ENCODE measurements at regions not wholly inside any gene's neighbourhood (a gene's known extent, or its start where the extent isn't known, plus 50 kb on each side); places are given as distances from the start of the nearest gene placed in this dataset.
"Not testable (repeated sequence)": the region's sequence is repeated elsewhere in the genome, so short reads cannot be mapped to it uniquely, and the experiment has no call there.

DNA sequence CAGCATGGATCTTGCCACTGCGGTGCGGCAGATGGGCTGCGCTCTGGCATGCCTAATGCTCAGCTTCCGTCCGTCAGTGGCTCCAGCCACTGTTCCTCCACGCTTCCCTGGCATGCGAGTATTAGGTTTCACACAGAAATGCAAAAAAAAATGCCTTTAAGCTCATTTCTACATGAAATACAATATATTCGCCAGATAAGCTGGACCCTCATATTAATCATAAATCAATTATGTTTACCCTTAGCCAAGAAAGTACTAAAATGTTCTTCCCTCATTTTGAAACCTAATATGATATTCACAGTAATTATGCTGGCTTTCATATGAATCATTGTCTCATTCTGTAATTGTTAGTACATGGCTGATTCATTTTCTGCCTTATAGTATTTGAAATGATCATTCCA is 115.5 kb upstream of the FAM241A start:
- H3K27me3 ChIP-seq (ENCODE audit: insufficient read depth, insufficient read length) = no peaks in the 10 kb centered on the region
- H3K9me3 ChIP-seq (ENCODE audit: insufficient read depth, low read length) = no peaks in the 10 kb centered on the region
- no peak overlapping the region for H3K4me3 ChIP-seq (ENCODE audit: insufficient read length, low read depth)
- no peaks in the 10 kb centered on the region for H3K36me3 ChIP-seq (ENCODE audit: insufficient read depth, insufficient read length, low read length)
- TF ChIP-seq YY1 (IDR thresholded peaks at IDR 0.05; ENCODE audit: insufficient read depth, insufficient read length) (no peak), SUZ12 (IDR thresholded peaks at IDR 0.05; ENCODE audit: extremely low read depth, insufficient read depth, insufficient read length) (no peak), ZNF274 (IDR thresholded peaks at IDR 0.05; ENCODE audit: low read depth, low read length) (no peak)
- H3K9ac ChIP-seq (ENCODE audit: insufficient read length, low read depth) = no peak overlapping the region
- no peak for DNase-seq (ENCODE audit: low read depth, low spot score)
- H3K4me1 ChIP-seq (ENCODE audit: insufficient read depth, insufficient read length) = no peaks in the 10 kb centered on the region

GRCh38 chr4:112031712-112032328 is 113.4 kb upstream of the FAM241A start:
- no peak for TF ChIP-seq YY1 (IDR thresholded peaks at IDR 0.05; ENCODE audit: insufficient read depth, insufficient read length)
- TF ChIP-seq SUZ12 (IDR thresholded peaks at IDR 0.05; ENCODE audit: extremely low read depth, insufficient read depth, insufficient read length) = no peak
- TF ChIP-seq ZNF274 (IDR thresholded peaks at IDR 0.05; ENCODE audit: low read depth, low read length) = no peak
- H3K4me3 ChIP-seq (ENCODE audit: insufficient read length, low read depth) = no peak overlapping the region
- H3K9ac ChIP-seq (ENCODE audit: insufficient read length, low read depth) = no peak overlapping the region
- H3K36me3 ChIP-seq (ENCODE audit: insufficient read depth, insufficient read length, low read length) = no peaks in the 10 kb centered on the region
- H3K27me3 ChIP-seq (ENCODE audit: insufficient read depth, insufficient read length) = no peaks in the 10 kb centered on the region
- H3K4me1 ChIP-seq (ENCODE audit: insufficient read depth, insufficient read length) = no peaks in the 10 kb centered on the region
- no peaks in the 10 kb centered on the region for H3K9me3 ChIP-seq (ENCODE audit: insufficient read depth, low read length)
- no peak for DNase-seq (ENCODE audit: low read depth, low spot score)

DNA sequence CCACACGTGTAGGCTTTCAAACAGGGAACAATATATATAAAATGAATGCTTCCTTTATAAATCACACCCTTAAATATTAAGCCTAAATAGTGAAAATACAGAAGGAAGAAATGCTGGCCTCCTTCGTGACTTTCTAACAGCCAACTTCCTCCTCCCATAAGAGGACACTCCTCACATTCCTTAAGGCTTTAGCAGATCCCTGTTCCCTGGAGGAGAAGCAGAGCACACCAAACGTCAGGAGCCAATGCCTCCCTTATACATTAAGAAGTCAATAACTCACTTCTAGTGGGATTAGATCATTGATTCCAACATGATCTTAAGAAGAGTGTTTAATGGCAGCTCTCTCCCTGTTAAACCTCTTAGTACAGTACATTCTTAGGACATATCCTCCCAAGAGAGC is 108.4 kb upstream of the FAM241A start:
- H3K9ac ChIP-seq (ENCODE audit: insufficient read length, low read depth) = no peak overlapping the region
- TF ChIP-seq ZNF274 (IDR thresholded peaks at IDR 0.05; ENCODE audit: low read depth, low read length) (no peak), YY1 (IDR thresholded peaks at IDR 0.05; ENCODE audit: insufficient read depth, insufficient read length) (no peak), SUZ12 (IDR thresholded peaks at IDR 0.05; ENCODE audit: extremely low read depth, insufficient read depth, insufficient read length) (no peak)
- H3K9me3 ChIP-seq (ENCODE audit: insufficient read depth, low read length) = no peaks in the 10 kb centered on the region
- H3K4me1 ChIP-seq (ENCODE audit: insufficient read depth, insufficient read length) = no peaks in the 10 kb centered on the region
- no peak overlapping the region for H3K4me3 ChIP-seq (ENCODE audit: insufficient read length, low read depth)
- no peak for DNase-seq (ENCODE audit: low read depth, low spot score)
- H3K27me3 ChIP-seq (ENCODE audit: insufficient read depth, insufficient read length) = no peaks in the 10 kb centered on the region
- H3K36me3 ChIP-seq (ENCODE audit: insufficient read depth, insufficient read length, low read length) = no peaks in the 10 kb centered on the region

DNA sequence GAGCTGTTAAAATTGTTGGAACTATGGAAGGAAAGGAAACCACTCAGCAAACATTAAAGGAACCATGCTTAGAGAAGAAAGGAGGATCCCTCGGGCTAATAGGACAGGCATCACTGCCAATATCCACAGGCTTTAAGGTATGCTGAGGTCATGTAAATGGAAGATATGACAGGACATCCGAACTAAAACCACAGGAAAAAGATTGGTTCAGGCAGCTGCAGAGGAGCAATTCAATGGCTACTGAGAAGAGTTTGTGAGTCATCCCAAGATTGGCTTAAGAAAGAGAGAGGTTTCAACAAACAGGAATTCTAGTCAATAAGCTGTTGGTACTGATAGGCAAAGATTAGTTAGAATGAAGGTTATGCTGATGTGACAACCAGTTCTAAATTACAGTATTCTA is 106.4 kb upstream of the FAM241A start:
- DNase-seq (ENCODE audit: low read depth, low spot score) = no peak
- Histone ChIP-seq H3K36me3 (ENCODE audit: insufficient read depth, insufficient read length, low read length) (no peaks in the 10 kb centered on the region), H3K9me3 (ENCODE audit: insufficient read depth, low read length) (no peaks in the 10 kb centered on the region), H3K4me1 (ENCODE audit: insufficient read depth, insufficient read length) (no peaks in the 10 kb centered on the region), H3K4me3 (ENCODE audit: insufficient read length, low read depth) (no peak overlapping the region), H3K27me3 (ENCODE audit: insufficient read depth, insufficient read length) (no peaks in the 10 kb centered on the region), H3K9ac (ENCODE audit: insufficient read length, low read depth) (no peak overlapping the region)
- no peak for TF ChIP-seq SUZ12 (IDR thresholded peaks at IDR 0.05; ENCODE audit: extremely low read depth, insufficient read depth, insufficient read length)
- no peak for TF ChIP-seq ZNF274 (IDR thresholded peaks at IDR 0.05; ENCODE audit: low read depth, low read length)
- TF ChIP-seq YY1 (IDR thresholded peaks at IDR 0.05; ENCODE audit: insufficient read depth, insufficient read length) = no peak

DNA sequence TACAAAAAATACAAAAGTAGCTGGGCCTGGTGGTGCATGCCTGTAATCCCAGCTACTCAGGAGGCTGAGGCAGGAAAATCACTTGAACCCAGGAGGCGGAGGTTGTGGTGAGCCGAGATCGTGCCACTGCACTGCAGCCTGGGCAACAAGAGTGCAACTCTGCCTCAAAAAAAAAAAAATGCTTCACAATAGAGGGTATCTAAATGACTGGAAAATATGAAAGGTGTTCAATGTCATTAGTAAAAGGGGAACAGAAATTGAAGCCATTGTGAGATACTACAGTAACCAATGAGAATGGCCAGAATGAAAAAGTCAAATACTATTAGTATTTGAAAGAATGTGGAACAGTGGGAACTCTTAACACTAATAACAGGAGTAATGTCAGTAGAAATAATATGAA is 96.1 kb upstream of the FAM241A start:
- not testable (repeated sequence) for H3K4me1 ChIP-seq (ENCODE audit: insufficient read depth, insufficient read length); H3K9ac ChIP-seq (ENCODE audit: insufficient read length, low read depth); DNase-seq (ENCODE audit: low read depth, low spot score); H3K27me3 ChIP-seq (ENCODE audit: insufficient read depth, insufficient read length); H3K4me3 ChIP-seq (ENCODE audit: insufficient read length, low read depth); H3K36me3 ChIP-seq (ENCODE audit: insufficient read depth, insufficient read length, low read length); H3K9me3 ChIP-seq (ENCODE audit: insufficient read depth, low read length)

GRCh38 chr4:112053825-112054350 is 91.4 kb upstream of the FAM241A start:
- DNase-seq (ENCODE audit: low read depth, low spot score) = no peak
- TF ChIP-seq YY1 (IDR thresholded peaks at IDR 0.05; ENCODE audit: insufficient read depth, insufficient read length) (no peak), ZNF274 (IDR thresholded peaks at IDR 0.05; ENCODE audit: low read depth, low read length) (no peak)
- no peaks in the 10 kb centered on the region for H3K4me1 ChIP-seq (ENCODE audit: insufficient read depth, insufficient read length)
- H3K9ac ChIP-seq (ENCODE audit: insufficient read length, low read depth) = no peak overlapping the region
- H3K36me3 ChIP-seq (ENCODE audit: insufficient read depth, insufficient read length, low read length) = no peaks in the 10 kb centered on the region
- H3K4me3 ChIP-seq (ENCODE audit: insufficient read length, low read depth) = no peak overlapping the region
- no peaks in the 10 kb centered on the region for H3K9me3 ChIP-seq (ENCODE audit: insufficient read depth, low read length)
- no peaks in the 10 kb centered on the region for H3K27me3 ChIP-seq (ENCODE audit: insufficient read depth, insufficient read length)

DNA sequence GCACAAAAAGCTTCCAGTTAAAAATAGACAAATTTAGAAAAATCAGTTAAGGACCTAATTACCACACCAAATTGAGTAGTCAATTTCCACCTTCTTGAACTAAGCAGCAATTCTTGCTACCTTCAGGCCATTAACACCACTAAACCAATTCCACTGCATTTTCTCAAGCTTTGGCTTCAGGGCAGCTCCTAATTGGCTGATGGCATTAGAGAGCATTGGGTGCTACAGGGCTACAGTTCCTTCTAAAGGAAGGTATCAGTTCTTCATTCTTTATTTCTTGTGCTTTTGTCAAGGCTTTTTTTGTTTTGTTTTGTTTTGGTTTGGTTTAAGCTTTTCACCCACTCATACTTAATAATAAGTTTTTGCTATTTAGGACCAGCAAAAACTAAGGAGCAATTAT is 90.2 kb upstream of the FAM241A start:
- Histone ChIP-seq H3K27me3 (ENCODE audit: insufficient read depth, insufficient read length) (no peaks in the 10 kb centered on the region), H3K9ac (ENCODE audit: insufficient read length, low read depth) (no peak overlapping the region), H3K36me3 (ENCODE audit: insufficient read depth, insufficient read length, low read length) (no peaks in the 10 kb centered on the region), H3K9me3 (ENCODE audit: insufficient read depth, low read length) (no peaks in the 10 kb centered on the region), H3K4me3 (ENCODE audit: insufficient read length, low read depth) (no peak overlapping the region), H3K4me1 (ENCODE audit: insufficient read depth, insufficient read length) (no peaks in the 10 kb centered on the region)
- DNase-seq (ENCODE audit: low read depth, low spot score) = no peak
- TF ChIP-seq YY1 (IDR thresholded peaks at IDR 0.05; ENCODE audit: insufficient read depth, insufficient read length) = no peak
- TF ChIP-seq ZNF274 (IDR thresholded peaks at IDR 0.05; ENCODE audit: low read depth, low read length) = no peak
- no peak for TF ChIP-seq SUZ12 (IDR thresholded peaks at IDR 0.05; ENCODE audit: extremely low read depth, insufficient read depth, insufficient read length)

GRCh38 chr4:112057470-112057869 is 87.8 kb upstream of the FAM241A start:
- H3K9me3 ChIP-seq (ENCODE audit: insufficient read depth, low read length) = no peaks in the 10 kb centered on the region
- no peaks in the 10 kb centered on the region for H3K4me1 ChIP-seq (ENCODE audit: insufficient read depth, insufficient read length)

More at GRCh38 chr4:112057470-112057869, 87.8 kb upstream of the FAM241A start:
- H3K27me3 ChIP-seq (ENCODE audit: insufficient read depth, insufficient read length) = no peaks in the 10 kb centered on the region
- H3K36me3 ChIP-seq (ENCODE audit: insufficient read depth, insufficient read length, low read length) = no peaks in the 10 kb centered on the region
- no peak for DNase-seq (ENCODE audit: low read depth, low spot score)
- no peak for TF ChIP-seq YY1 (IDR thresholded peaks at IDR 0.05; ENCODE audit: insufficient read depth, insufficient read length)
- no peak for TF ChIP-seq SUZ12 (IDR thresholded peaks at IDR 0.05; ENCODE audit: extremely low read depth, insufficient read depth, insufficient read length)
- TF ChIP-seq ZNF274 (IDR thresholded peaks at IDR 0.05; ENCODE audit: low read depth, low read length) = no peak
- H3K9ac ChIP-seq (ENCODE audit: insufficient read length, low read depth) = no peak overlapping the region
- H3K4me3 ChIP-seq (ENCODE audit: insufficient read length, low read depth) = no peak overlapping the region

All from NT2/D1 (cell line).